ENCODE measurements at regions not wholly inside any gene's neighbourhood (a gene's known extent, or its start where the extent isn't known, plus 50 kb on each side); places are given as distances from the start of the nearest gene placed in this dataset.

GRCh38 chr22:48926643-48927042, 901.0 kb downstream of the BRD1 start:
- TF ChIP-seq, protein P1, sequence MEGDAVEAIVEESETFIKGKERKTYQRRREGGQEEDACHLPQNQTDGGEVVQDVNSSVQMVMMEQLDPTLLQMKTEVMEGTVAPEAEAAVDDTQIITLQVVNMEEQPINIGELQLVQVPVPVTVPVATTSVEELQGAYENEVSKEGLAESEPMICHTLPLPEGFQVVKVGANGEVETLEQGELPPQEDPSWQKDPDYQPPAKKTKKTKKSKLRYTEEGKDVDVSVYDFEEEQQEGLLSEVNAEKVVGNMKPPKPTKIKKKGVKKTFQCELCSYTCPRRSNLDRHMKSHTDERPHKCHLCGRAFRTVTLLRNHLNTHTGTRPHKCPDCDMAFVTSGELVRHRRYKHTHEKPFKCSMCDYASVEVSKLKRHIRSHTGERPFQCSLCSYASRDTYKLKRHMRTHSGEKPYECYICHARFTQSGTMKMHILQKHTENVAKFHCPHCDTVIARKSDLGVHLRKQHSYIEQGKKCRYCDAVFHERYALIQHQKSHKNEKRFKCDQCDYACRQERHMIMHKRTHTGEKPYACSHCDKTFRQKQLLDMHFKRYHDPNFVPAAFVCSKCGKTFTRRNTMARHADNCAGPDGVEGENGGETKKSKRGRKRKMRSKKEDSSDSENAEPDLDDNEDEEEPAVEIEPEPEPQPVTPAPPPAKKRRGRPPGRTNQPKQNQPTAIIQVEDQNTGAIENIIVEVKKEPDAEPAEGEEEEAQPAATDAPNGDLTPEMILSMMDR (IDR thresholded peaks at IDR 0.05 in 8 of 11, conservative IDR thresholded peaks at IDR 0.05 in 3 of 11): no peak
- TF ChIP-seq POLR2A (IDR thresholded peaks at IDR 0.05) (no peak), POLR2AphosphoS5 (IDR thresholded peaks at IDR 0.05) (no peak)

All from spleen (tissue), 7 donors.